ENCODE measurements at regions not wholly inside any gene's neighbourhood (a gene's known extent, or its start where the extent isn't known, plus 50 kb on each side); places are given as distances from the start of the nearest gene placed in this dataset.
"Not testable (repeated sequence)": the region's sequence is repeated elsewhere in the genome, so short reads cannot be mapped to it uniquely, and the experiment has no call there.

GRCh38 chr4:52373650-52374049, 285.5 kb downstream of the USP46 start:
- DNase-seq, result no peak

GRCh38 chr4:52374877-52375276, 284.2 kb downstream of the USP46 start:
- DNase-seq, result no peak

- DNase-seq, result peak; percentile 70
These were observed 282.9 kb downstream of the USP46 start for GRCh38 chr4:52376132-52376704.

- DNase-seq, result peak; percentile 9
These were observed 281.5 kb downstream of the USP46 start for GRCh38 chr4:52377563-52377962.

DNA sequence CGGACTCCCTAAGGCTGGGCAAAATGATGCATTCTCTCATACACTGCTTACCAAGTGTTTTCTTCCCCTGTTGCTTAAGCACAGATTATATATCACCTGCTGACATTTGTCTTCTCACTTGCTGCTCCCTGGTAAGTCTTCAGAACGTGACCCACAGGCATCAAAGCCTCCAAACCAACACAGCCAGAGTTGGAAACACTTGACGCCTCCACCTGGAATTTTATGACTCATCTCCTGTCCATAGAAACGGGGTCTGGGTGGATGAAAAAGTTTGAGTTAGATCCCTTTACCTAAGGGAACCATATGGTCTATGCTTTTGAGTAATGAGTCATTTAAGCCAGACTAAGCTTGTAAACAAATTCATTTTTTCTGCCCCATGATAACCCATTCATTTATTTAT, 251.6 kb downstream of the USP46 start:
- DNase-seq, result peak; percentile 45

DNA sequence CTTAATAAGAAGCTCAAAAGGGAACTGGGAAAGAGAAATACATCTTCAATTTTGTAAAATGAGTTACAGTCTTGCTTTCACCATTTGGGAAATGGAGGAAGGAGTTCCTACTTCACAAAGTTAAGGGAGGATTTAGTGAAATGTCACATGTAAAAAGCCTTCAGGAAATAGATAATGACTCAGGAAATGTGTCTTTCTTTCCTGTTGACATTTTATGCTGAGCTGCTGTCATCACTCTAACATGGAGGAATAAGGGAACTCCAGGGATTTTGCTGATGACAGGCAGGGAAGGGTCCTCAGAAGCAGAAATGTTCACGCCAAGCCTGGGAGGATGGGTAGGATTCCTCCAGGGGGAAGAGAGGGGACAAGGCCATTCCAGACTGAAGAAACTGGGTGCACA, 251.1 kb downstream of the USP46 start:
- DNase-seq, result peak; percentile 6

DNA sequence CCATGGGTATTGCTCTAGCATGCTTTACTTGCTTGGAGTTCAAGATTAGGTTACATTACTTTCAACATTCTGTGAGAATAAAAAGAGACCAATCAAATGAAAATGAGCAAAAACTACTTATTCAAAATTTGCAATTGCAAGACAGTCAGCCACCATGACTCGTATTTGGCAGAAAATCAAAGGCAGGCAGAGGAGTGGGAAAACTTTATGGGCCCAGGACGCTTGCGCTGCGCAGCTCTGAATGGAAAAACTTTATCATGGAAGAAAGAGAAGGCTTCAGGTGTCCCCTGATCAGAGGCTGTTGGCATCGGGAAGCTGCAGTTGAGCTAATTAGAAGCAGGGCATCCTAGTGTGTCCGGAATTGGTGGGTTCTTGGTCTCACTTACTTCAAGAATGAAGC, 250.6 kb downstream of the USP46 start:
- DNase-seq, result peak; percentile 11

DNA sequence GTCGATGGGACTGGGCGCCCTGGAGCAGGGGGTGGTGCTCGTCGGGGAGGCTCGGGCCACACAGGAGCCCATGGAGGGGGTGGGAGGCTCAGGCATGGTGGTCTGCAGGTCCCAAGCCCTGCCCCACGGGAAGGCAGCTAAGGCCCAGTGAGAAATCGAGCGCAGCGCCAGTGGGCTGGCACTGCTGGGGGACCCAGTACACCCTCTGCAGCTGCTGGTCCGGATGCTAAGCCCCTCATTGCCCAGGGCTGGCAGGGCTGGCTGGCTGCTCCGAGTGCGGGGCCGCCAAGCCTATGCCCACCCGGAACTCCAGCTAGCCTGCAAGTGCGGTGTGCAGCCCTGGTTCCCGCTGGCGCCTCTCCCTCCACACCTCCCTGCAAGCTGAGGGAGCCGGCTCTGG, 249.3 kb downstream of the USP46 start:
- DNase-seq, result not testable (repeated sequence)

GRCh38 chr4:52410971-52411370, 248.1 kb downstream of the USP46 start:
- DNase-seq, result no peak

GRCh38 chr4:52420330-52420729, 238.8 kb downstream of the USP46 start:
- no peak for DNase-seq

- peak; percentile 20 for DNase-seq
These were observed 237.3 kb downstream of the USP46 start for GRCh38 chr4:52421811-52422213.

DNA sequence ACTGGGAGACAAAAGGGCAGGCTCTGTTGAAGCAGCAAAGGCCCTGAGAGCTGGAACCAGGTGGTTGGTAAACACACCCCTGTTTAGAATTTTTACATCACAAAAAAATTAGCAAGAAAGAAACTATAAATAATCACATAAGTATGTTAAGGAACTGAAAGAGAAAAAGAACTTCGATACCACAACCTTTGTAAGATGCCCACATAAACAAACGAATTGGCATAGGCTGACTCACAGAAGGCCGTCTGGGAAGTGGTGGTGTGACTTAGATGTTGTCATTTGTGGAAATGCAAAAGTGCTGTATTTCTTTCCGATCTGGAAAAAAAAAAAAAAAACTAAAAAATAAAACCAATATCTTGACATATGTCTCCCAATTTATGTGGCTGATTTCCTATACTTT, 235.1 kb downstream of the USP46 start:
- DNase-seq, result no peak

DNA sequence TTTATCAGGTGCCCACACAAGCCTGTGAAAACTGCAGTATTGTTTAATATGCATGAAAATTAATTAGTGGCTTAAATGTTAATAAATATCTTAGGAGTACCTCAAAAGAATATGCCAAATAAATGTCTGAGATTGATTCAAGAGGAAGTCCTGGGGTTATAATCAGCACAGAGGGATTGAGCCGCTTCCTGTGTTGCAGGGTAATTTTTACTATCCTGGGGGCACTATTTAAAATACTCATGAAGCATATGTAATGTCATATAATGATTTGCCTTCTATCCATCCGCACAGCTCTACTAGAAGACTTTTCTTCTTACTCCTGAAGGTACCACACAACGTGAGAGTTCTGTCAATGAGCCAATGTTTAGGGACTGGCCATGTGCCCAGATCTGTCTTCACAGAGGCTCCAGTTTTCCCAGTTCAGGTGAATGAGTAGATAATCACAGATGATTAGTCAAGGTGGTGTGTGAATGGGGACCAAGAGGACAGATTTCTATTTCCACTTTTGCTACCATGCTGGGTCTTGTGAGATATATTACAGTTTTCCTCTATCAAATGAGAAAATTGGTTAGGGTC, 233.3 kb downstream of the USP46 start:
- no peak for DNase-seq

DNA sequence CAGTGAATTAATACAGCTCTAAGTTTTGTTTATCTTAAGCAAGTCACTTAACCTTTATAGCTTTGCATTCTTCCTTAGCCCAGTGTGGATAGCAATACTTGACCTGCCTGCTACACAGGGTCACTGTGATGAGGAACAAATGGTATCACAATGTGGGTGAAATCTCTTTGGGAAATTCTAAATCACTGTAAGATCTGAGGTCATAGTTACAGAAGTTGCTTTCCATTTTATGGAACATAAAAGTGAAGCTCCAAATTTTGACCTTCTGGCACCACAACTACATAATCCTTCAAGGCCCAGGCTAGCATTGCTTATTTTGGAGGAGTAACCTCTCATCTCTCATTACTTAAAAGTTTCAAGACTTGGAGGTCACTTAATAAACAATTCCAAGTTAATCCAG, 227.7 kb downstream of the USP46 start:
- no peak for DNase-seq

DNA sequence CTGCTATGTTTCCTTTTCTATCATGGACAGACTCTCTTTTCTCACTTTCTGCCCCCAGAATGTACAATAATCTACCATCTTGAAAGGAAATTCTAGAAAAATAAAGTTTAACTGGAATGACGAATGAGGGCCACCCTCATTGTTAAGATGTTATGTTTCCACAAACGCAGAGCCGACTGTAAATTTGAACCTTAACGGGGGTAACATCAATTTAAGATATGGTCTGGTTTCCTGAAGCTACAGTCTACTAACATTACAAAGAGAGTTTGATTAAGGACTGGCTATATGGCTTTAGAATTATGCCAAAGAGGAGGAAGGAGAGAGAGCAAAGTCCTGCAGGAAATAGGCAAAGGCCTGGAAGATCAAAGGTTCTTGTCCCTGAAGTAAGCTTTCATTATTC, 227.2 kb downstream of the USP46 start:
- DNase-seq, result no peak

DNA sequence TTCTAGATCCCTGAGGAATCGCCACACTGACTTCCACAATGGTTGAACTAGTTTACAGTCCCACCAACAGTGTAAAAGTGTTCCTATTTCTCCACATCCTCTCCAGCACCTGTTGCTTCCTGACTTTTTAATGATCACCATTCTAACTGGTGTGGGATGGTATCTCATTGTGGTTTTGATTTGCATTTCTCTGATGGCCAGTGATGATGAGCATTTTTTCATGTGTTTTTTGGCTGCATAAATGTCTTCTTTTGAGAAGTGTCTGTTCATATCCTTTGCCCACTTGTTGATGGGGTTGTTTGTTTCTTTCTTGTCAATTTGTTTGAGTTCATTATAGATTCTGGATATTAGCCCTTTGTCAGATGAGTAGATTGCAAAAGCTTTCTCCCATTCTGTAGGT, 216.6 kb downstream of the USP46 start:
- DNase-seq, result not testable (repeated sequence)

- no peak for DNase-seq
These were observed 186.7 kb downstream of the USP46 start for GRCh38 chr4:52472444-52472843.

DNA sequence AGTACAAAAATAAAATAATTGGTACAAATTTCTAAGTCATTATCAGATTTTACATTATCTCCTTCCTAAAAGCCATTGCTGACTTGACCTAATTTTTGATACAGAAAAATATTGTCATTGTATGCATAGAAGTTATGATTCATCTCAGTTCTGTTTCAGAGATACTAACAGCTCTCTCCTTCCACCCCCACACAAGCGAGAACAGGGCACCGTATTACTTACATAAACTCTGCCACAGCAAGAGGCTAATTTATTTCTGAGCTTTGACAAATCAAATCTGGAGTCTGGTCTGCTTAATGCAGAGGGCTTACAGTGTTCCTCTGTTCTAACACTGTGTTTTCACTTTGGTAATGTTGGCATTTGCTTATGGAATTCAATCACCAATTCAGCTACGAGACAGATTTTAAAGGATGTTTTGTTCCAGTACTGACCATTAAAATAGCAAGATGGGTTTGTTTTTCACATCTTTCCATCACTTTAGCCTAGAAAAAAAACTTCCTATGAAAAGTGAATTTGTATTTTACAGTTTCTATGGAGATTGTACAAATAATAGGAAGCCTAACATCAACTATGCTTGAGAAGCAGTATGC, 181.8 kb downstream of the USP46 start:
- DNase-seq, result no peak

- no peak for DNase-seq
These were observed 175.8 kb downstream of the USP46 start for GRCh38 chr4:52483186-52483890.

DNA sequence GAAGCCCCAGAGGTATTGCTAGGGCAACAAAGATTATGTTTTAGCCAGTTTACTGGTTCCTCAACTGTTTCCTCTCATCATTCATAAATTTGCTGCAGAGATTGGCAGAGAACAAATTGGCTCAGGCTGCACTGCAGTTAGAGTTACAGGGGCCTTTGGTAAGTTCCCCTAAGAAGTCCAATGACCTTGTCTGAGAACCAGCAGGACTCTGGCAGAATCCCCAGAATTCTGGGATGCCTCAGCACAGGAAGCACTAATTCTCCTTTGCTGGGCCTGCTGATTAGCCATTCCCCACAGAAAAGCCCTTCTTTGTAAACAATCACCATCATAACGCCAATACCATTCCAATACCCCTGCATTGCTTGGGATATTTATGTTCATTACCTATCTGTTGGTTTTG, 151.3 kb downstream of the USP46 start:
- DNase-seq, result no peak

DNA sequence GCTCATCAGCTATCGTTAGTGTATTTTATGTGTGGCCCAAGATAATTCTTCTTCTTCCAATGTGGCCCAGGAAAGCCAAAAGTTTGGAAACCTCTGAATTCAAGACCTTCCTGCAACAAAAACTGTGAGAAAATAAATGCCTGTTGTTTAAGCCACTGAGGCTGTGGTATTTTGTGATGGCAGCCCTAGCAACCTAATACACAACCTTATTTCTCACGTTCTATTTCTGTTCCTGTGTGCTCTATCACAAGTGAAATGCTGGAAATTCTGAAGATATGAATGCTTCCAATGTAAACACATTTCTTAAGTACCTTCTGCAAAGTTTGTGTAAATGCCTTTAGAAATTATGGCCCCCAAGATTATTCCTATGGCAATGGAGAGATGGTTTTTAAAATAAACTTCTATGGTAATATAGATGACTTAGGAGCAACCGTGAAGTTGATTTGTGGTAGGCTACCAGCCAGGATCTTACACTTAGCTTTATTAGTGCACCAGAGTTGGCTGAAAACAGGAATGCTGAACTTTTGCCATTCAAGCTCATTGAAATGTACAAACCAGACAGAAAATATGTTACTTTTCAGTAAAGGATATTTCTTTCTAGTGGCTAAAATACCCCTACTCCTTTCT, 148.0 kb downstream of the USP46 start:
- no peak for DNase-seq

DNA sequence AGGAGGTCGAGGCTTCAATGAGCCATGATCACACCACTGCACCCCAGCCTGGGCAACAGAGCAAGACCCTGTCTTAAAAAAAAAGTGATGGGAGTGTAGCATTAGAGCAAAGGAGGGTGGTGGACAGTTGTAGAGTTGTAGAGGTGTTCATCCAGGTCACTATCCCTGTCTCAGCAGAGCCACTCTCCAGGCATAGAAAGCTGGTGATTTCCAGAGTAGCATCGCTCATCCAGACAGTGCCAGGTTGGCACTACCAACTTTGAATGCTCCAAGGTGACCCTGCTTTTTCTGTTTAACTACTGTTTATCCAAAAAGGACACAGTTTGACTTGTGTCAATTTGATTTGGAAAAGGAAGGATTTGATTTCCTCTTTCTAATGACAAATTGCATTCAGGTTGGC, 147.3 kb downstream of the USP46 start:
- no peak for DNase-seq

DNA sequence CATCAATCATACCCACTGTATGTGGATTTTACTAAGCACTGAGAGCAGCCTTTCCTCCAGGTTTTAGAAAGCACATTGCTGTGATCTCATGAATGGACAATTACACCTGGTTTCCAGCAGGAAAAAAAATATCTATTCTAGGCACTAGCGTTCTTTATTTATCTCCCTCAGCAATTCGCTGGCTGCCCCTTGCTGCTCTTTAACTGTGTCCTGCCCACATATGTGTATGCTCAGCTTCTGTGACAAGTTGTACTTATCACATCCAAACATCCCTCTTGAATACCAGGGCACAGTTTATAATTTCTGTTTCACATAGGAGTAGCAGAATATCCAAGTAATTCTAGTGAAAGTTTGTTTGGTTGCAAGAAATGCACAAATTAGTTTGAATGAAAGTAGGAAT, 146.8 kb downstream of the USP46 start:
- DNase-seq, result no peak

- DNase-seq, result not testable (repeated sequence)
These were observed 137.0 kb downstream of the USP46 start for GRCh38 chr4:52522093-52522492.
